ENCODE measurements at regions not wholly inside any gene's neighbourhood (a gene's known extent, or its start where the extent isn't known, plus 50 kb on each side); places are given as distances from the start of the nearest gene placed in this dataset.

- DNase-seq, result no peak
These were observed 98.8 kb upstream of the NR4A3 start for GRCh38 chr9:99722877-99723276.

GRCh38 chr9:99724640-99725039 lies 97.0 kb upstream of the NR4A3 start:
- no peak for DNase-seq

GRCh38 chr9:99725852-99726251 lies 95.8 kb upstream of the NR4A3 start:
- no peak for DNase-seq

- DNase-seq, result no peak
These were observed 94.9 kb upstream of the NR4A3 start for GRCh38 chr9:99726758-99727157.

- no peak for DNase-seq
These were observed 91.6 kb upstream of the NR4A3 start for GRCh38 chr9:99730062-99730461.

GRCh38 chr9:99731950-99732349 lies 89.7 kb upstream of the NR4A3 start:
- no peak for DNase-seq

GRCh38 chr9:99732715-99733114 lies 89.0 kb upstream of the NR4A3 start:
- DNase-seq, result no peak

GRCh38 chr9:99735041-99735440 lies 86.6 kb upstream of the NR4A3 start:
- DNase-seq, result no peak

- DNase-seq, result no peak
These were observed 85.4 kb upstream of the NR4A3 start for GRCh38 chr9:99736291-99736690.

- no peak for DNase-seq
These were observed 84.0 kb upstream of the NR4A3 start for GRCh38 chr9:99737649-99738048.

GRCh38 chr9:99743006-99743405 lies 78.7 kb upstream of the NR4A3 start:
- DNase-seq, result no peak

- no peak for DNase-seq
These were observed 78.2 kb upstream of the NR4A3 start for GRCh38 chr9:99743455-99743854.

- no peak for DNase-seq
These were observed 77.6 kb upstream of the NR4A3 start for GRCh38 chr9:99744132-99744531.

- DNase-seq, result no peak
These were observed 76.6 kb upstream of the NR4A3 start for GRCh38 chr9:99745085-99745484.

GRCh38 chr9:99746406-99746805 lies 75.3 kb upstream of the NR4A3 start:
- DNase-seq, result no peak

GRCh38 chr9:99748266-99748665 lies 73.4 kb upstream of the NR4A3 start:
- DNase-seq, result no peak

GRCh38 chr9:99748676-99749075 lies 73.0 kb upstream of the NR4A3 start:
- no peak for DNase-seq

GRCh38 chr9:99749641-99750040 lies 72.0 kb upstream of the NR4A3 start:
- DNase-seq, result no peak

GRCh38 chr9:99750526-99750925 lies 71.2 kb upstream of the NR4A3 start:
- DNase-seq, result no peak

- DNase-seq, result no peak
These were observed 69.1 kb upstream of the NR4A3 start for GRCh38 chr9:99752417-99753109.

- DNase-seq, result no peak
These were observed 68.2 kb upstream of the NR4A3 start for GRCh38 chr9:99753436-99753835.

- no peak for DNase-seq
These were observed 61.3 kb upstream of the NR4A3 start for GRCh38 chr9:99760421-99760820.

- DNase-seq, result no peak
These were observed 59.2 kb upstream of the NR4A3 start for GRCh38 chr9:99762470-99762869.
